SIG-M5 (cell line): ENCODE measurements at regions not wholly inside any gene's neighbourhood (a gene's known extent, or its start where the extent isn't known, plus 50 kb on each side); places are given as distances from the start of the nearest gene placed in this dataset.

Experiments
- DNase-seq: peaks from one replicate; lab custom pipeline; 2025; lab: John Stamatoyannopoulos, UW

DNA sequence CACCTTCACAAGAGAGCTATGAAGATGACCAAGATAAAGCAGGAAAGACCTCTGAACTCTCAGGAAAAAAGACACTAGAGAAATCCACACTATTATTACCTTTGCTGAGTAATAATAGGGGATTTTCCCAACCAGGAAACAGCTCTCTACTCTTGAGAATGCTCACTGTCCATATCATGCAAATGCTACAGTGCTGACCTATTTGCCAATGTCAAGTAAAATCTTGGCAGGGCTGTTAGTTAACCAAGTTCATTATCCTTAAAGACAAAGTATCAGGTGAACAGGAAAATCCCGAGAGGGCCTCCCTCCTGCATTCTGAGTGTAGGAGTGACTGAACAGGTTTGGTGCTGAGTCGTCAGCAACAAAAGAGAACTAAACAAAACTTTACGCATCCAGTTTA, 306.6 kb downstream of the ACTL7B start:
- no peak for DNase-seq

DNA sequence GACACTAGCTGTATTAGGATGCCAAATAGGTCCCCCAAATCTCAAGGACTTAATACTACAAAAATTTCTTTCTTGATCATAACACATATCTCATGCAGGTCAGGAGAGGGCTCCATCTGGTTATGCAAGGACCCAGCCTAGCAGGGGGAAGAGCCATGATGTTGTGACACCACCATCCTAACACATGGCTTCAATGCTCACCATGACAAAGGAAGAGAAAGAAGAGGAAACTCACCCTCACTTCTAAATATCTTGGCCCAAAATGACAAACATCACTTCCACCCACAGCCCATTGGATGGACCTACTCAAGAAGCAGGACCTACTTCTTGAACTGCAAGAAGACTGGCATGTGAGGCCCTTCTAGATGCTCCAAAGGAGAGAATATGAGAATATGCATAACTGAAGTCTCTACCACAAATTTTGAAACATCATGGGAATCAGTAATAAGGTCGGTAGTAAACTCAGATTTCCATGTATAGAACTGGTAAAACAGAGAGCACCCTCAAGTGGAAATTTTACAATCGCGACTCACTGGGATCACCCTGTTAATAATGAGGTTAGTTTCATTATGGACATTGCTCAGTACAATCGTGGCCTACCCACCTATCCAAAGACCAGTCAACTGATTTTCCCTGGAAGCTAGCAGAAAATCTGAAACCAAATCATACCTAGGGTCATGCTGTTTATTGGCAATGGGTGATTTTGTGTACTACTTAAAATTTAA, 308.2 kb downstream of the ACTL7B start:
- DNase-seq: no peak

DNA sequence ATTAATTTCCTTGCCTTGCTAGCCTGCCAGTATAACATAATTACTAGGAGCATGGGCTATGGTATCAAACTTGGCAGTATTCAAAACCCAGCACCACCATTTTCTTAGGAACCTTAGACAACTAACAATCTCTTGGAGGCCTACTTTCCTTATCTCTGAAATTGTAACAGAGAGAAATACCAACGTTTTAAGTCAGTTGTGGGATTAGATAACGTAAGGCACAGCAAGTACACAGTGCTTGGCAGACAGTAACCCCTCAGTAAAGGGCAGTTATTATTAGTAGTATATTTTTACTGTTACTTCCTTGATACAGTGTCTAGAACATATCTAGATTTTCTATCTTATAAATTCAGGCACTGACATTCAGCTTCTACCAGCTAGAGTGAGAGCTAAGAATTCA, 309.6 kb downstream of the ACTL7B start:
- DNase-seq: no peak

DNA sequence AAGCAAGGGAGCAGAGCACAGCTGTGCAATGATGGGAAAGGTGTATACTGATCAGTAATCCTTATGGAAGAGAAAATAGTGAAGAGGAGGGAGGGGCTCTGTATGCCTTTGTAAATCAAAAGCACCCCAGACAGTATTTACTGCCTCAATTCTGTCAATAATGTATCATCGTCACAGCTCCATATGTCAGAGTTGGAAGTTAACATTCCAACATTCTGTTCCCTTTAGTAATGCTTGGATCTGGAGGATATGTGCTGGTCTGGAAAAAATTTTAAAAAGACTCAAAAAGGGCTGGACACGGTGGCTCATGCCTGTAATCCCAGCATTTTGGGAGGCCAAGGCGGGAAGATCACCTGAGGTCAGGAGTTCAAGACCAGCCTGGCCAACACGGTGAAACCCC, 310.4 kb downstream of the ACTL7B start:
- DNase-seq: no peak

DNA sequence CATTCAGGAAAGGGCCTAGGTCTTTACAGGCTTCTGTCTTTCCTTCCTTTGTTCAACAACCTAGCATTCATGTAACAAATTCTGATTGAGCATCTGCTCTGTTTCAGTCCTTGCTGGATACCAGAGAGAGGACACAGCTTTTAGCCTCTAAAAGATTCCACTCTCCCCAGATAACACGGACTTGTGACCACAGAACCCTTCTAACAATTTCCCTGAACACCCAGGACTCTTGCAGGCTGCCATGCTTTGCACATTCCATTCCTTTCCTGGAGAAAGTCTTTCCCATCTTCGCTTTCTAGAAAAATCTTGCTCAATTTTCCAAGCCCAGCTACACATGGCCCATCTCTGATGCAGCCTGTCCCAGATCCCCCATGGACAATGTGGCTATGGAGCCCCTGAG, 310.9 kb downstream of the ACTL7B start:
- DNase-seq: no peak

DNA sequence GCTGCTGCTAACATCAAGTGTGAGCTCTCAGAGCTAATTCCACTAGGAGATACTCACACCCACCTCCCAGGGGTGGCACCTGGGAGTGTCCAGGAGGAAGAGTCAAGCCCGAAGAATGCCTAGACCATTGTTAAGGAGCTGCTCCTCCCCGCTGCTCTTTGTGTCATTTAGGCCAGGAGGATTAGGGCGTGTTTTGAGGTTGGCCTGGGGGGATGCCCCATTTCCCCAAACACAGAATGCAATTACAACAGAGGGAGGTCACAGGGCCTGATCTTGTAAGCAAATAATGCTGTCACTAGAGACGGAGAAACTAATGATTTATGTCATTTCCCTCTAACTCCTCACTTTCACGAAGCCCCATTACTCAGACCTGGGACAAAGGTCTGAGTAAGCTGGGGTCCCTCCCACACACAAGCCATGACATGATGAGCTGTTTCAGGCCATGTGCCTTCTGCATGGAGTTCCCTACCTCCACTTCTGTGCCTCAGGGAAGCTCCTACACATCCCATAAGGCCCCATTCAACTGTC, 312.5 kb downstream of the ACTL7B start:
- no peak for DNase-seq

DNA sequence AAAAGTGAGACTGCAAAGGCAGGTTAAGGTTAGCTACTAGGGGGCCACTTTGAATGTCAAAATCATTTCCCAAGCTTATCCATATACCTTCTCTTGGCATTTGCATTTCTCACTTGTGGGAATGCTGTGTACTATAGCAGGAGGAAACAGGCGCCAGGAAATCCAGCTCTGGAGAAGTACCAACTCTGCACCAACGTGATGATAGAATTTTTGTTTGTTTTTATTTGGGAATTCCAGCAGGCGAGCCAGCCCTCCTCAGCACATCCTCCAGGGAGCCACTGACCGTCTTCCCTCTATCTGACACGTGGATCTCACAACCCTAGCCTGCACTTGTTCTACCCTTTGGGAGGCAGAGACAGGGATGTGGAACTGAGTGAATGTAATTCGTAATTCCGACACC, 318.0 kb downstream of the ACTL7B start:
- no peak for DNase-seq

DNA sequence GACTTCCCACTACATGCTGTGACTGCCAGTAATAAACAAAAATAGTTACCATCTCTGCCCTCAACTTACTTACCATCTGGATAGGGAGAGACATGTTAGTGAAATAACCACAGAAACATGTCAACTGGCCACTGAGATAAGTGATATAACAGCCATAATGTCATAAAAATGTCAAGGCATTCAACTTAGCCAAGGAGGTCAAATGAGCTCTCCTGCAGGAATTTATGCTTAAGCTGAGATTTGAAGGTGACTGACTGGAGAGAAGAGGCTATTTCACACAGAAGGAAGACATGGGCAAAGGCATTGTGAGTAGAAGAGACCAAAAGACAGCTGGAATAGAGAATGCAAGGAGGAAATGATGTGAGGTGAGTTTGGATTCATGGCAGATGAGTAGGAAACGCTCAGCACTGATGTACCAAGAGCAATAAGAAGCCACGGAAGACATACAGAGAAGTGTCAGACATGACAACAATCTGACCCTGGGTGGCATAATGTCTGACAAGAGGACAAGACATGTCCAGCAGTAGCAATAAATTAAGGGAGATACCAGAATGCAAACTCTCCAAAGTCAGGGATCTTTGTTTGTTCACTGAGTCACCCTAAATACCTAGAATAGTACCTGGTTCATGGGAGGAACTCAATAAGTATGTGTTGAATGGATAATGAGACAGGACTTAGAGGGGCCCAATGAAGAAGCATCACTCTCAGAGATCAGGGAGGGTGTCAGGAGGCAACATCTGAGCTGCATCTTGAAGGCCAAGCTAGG, 318.8 kb downstream of the ACTL7B start:
- no peak for DNase-seq

DNA sequence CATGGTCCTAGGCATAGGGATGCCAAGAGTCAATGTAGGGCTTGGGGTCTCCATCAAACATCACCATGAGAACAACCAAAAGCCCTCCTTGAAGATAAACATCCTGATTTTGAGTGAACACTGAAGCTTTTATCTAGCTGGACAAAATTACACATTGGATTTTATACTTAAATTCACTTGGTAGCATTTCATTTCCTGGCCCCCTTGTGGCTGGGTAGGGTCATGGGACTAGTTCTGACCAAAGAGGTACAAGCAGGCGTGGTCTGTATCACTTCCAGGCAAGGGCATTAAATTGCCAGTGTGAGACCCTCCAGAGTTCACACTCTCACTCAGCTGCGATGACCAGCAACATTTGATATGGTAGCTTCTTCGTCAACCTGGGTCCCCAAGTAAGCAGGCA, 320.3 kb downstream of the ACTL7B start:
- no peak for DNase-seq

DNA sequence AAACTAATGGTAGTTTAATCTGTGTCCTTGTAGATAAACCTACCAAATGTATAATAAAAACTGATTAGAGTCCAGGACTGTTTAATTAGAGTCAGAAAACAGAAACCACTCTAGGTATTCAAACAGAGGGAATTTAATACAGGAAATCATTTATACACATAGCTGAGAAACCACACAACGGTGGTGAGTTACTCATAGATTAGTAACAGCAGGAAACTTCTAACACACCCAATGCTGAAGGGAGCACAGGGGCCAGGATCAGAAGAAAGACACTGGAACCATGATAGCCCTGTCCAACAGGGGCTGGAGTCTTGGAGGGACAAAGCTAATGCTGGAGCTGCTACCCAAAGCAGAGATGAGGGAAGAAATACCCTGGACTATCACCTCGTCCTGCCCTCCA, 321.0 kb downstream of the ACTL7B start:
- DNase-seq: no peak

DNA sequence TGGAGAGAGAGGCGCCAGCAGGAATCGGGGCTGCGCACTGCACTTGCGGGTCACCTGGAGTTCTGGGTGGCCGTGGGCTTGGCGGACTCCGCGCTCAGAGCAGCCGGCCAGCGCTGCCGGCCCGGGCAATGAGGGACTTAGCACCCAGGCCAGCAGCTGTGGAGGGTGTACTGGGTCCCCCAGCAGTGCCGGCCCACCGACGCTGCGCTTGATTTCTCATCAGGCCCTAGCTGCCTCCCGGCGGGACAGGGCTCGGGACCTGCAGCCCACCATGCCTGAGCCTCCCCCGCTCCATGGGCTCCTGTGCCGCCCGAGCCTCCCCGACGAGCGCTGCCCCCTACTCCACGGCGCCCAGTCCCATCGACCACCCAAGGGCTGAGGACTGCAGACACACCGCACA, 325.6 kb downstream of the ACTL7B start:
- DNase-seq: no peak

DNA sequence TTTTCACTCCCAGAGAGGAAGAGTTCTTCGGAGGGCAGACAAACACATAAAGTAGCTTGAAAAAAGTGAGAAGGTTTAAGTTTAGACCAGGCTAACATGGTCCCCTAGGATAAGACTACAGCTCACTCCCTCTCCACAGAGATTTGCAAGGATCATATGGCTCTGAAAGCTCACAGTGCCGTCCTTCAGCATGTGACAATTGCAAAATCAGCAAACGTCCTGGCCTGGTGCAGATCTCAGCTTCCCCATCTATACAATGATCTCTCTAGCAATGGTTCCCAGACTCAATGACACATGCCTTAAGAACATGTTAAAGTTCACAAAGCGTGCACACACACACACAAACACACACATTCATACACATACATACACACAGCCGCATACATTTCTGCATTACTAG, 327.6 kb downstream of the ACTL7B start:
- DNase-seq: no peak

DNA sequence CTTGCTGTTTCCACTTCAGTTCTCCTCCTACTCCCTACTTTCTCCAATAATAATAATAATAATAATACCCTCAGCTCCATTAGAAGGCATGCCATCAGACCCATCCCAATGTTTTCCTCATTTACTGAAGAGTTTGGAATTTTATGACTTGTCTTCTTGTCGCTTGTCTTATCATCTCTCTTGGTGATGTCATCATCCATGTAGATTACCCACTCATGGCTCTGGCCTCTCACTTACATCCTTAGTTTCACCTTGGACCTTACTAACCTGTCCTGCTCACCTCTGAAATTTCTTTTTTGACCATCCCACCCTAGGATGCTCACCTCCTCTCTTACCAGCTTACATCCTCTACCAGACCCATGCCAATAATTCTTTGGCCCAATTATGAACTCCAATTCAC, 329.3 kb downstream of the ACTL7B start:
- no peak for DNase-seq

DNA sequence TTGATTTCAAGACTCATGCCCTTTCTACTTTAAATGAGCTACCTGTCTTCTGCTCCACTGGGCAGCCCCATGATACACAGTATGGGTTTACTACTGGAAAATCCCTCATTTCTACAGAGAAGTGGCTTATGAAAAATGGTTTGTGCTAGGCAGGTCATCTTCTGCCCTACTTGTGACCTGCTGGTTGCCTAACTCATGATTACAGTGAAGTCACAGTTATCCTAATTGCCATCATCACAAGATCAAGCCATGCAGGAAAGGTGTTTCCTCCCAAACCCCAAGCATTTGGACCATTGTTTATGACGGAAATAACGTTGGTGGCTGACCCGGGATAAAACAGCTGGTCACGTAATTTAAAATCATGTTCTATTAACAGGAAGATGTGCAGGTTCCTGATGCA, 330.6 kb downstream of the ACTL7B start:
- no peak for DNase-seq

DNA sequence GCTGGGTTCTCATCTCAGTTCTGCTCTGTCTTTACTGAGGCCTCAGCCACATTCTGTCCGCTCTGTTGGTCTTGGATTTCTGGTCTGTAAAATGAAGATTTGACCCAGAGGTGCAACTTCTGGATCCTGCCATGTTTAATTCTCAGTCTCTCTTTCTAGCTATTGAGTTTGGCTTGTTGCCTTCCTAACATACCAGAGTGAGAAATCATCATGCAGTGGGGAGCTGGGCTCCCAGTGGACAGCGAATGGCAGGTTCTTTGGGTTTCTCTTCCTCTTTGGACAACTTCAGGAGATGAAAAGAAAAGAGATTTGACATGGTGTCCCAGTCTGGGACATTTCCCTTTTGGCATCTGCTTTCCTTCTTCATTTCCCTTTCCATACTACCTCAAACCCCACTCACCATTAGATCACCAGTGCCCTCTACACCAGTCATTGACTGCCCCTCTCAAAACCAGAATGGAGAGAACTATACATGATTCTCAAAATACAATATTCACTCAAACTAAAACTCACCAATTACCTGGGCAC, 334.7 kb downstream of the ACTL7B start:
- no peak for DNase-seq

DNA sequence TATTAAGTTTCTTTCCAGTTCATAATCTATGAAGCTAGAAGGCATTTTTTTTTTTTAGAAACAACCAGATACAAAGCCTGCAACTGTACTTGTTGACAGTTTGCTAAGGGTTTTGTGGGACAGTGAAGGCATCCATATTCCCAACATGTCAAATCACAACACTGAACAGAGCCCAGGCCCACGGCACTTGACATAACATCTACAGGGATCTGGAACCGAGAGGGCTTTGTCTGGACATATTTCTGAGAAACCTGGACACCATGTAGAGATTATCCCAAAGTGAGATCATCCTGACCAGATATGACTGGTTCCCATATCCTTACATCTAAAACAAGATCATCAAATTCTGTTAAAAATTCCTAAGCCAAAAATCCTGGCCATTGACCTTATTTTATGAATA, 336.3 kb downstream of the ACTL7B start:
- no peak for DNase-seq

DNA sequence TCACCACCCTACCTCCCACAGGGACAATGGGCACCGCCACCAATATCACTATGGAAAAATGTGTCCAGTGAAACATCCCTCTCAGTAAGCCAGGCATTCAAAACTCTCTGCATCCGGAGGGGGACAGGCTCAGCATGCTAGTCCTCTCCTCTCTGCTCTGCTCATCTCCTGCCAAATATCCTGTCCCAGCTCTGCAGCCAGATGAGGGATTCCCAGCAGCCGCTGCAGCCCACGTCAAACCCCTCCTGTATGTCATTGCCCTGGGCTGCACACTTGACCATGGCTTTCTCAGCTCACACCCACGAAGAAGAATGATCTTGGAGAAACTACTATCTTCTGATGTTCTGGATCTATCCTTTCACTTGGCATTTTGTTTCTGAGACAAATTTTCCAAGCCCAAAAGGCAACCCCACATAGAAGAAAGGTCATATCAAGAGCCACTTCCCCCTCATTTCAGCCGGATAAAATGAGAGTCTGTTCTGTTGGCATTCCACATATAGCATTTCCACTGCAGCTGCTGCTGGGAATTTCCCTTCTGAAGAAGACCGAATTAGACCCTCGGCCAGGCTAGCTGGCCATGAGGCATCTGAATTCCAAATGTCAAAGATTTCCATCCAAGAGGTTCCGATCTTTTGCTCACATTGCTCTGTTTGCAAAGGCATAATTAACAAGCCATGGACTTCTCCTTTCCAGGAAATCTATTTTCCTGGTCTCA, 338.0 kb downstream of the ACTL7B start:
- DNase-seq: no peak

DNA sequence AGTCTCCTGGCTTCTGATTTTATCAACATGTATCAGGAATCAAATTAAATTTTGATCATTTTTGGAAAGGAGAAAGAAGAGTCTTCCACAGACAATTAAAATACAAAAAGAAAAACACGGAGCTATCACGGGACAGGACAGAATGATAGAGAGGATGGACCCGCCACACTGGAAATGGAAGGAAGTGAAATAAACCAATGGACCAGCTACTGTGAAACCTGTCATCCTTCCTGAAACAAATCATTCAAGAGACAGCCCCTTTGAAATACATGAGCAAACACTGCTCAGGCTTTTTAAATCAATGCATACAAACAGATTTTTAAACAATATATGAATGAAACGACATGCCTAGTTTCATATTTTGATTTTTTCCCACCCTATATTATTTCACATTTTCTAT, 339.4 kb downstream of the ACTL7B start:
- no peak for DNase-seq

DNA sequence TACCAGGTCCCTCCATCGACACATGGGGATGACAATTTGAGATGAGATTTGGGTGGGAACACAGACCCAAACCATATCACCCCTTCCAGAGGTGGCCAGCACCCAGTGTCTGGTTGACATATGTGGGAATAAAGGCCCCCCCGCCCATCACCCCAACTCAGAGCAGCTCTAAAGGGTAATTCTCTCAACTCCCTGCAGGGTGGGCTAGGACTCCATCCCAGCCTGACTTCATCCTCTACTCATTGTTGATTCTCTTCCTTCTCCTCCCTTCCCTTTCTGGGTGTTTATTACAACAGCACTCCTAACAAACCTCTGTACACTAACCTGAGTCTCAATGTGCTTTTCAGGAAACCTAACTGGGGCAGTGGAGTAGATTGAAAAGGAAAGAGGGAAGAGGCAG, 339.9 kb downstream of the ACTL7B start:
- no peak for DNase-seq

DNA sequence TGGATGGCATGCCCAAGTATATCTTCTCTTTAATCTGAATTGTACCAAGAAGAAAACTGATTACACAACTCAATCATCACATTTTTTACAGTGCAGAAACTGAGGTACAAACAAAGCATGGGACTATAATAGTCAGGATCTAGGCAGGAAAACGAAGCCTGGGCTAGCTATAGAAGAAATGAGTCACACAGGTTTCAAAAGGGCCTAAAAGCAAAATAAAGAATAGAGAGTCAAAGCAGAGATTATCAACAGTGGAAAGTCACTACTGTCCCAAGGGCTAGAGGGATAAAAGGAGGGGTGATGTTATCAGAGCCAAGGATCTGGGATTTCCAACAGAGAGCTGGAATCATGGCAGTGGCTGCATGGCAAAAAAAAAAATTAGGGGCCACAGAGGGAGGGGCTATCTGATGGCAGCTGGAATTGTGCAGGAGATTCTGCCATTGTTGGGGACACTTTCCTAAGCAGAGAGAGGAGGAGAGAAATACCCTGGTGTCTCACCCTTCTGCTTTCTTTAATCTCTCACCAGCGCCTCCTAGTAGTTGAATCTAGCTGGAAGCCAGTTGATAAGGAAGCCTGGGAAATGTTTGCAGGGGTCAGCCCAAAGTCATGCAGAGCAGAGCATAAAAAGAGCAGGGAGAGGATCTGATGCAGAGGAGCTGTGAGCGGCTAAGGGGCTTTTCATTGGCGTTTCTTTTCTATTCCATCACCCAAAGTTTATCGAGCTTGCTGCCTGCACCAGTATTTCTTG, 343.2 kb downstream of the ACTL7B start:
- no peak for DNase-seq

DNA sequence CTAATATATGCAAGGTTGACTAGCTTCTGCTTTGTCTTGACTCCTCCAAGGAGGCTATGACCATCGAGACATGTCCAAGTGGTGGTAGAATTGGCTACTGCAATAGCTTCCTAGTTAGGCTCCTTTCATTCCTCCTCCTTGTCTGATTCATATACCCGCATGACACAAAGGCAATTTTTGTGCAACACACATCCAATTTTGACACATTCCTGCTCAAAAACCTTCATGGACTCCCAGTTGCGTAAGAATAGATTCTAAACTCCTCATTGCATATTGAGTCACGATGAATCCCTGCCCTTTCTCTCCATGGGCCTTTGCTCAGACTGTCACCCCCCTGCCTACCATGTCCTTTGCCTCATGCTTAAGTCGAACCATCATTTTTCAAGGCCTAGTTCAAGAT, 344.5 kb downstream of the ACTL7B start:
- DNase-seq: no peak

DNA sequence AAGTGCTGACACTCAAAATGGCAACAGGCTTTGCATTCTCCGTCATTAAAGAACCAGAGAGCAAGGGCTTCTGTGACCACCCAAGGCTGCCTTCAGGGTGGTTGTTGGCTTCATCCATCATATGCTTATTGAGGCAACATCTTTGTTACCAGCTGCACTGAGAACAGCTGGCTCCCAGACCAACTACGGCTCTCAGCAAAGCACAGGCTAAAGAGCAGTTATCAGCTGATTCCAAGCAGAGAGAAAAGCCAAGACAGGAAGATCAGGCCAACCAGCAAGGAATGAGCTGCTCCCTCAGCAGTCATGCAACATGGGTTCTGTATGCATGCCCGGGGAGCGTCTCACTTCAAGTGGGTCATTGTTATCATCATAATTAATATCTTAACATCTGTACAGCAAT, 358.9 kb downstream of the ACTL7B start:
- no peak for DNase-seq
